ENCODE measurements at regions not wholly inside any gene's neighbourhood (a gene's known extent, or its start where the extent isn't known, plus 50 kb on each side); places are given as distances from the start of the nearest gene placed in this dataset.
"Not testable (repeated sequence)": the region's sequence is repeated elsewhere in the genome, so short reads cannot be mapped to it uniquely, and the experiment has no call there.

DNA sequence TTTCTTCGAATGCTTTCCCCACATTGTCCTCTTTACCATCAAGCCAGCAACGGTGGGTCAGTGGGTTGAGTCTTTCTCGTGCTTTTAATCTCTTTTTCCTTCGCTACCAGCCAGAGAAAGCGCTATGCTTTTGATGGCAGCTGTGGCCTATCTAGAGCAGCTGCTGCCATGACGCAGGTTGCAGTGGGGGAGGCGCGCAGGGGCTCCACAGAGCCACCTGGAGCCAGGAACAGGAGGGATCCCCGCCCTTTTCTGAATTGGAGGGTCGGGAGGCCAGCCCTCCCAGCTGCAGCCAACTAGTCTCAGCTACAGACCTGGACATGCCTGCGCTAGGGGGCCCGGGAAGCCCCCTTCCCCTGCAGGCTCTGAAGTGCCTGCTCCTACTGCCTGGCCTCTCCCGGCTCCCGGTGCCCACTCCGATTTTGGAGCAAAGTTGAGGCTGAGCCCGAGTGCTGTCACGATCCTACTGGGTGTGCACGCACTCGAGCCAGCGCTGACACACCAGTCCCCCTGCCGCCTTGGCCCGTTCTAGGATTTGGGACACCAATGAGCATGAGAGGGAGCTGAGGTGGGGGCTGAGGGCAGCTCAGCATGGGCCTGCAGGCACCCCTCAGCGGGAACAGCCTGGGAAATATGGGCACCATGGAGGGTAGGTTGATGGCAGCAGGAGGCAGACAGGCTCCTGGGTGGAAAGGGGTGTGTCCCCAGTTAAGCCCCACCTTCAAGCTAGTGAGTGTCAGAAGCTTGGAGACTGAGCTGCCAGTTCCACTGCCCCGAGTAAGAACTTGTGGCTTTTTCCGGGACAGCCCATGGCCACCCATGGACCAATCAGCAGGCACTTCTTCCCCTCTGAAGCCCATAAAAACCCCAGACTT lies 784.2 kb downstream of the SLC6A15 start:
- DNase-seq (ENCODE audit: low spot score): no peak
- TF ChIP-seq, protein P1, sequence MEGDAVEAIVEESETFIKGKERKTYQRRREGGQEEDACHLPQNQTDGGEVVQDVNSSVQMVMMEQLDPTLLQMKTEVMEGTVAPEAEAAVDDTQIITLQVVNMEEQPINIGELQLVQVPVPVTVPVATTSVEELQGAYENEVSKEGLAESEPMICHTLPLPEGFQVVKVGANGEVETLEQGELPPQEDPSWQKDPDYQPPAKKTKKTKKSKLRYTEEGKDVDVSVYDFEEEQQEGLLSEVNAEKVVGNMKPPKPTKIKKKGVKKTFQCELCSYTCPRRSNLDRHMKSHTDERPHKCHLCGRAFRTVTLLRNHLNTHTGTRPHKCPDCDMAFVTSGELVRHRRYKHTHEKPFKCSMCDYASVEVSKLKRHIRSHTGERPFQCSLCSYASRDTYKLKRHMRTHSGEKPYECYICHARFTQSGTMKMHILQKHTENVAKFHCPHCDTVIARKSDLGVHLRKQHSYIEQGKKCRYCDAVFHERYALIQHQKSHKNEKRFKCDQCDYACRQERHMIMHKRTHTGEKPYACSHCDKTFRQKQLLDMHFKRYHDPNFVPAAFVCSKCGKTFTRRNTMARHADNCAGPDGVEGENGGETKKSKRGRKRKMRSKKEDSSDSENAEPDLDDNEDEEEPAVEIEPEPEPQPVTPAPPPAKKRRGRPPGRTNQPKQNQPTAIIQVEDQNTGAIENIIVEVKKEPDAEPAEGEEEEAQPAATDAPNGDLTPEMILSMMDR (IDR thresholded peaks at IDR 0.05; ENCODE audit: borderline replicate concordance, control extremely low read depth, extremely low read depth, insufficient read depth, missing control alignments): no peak
- in situ Hi-C loops (cut with MboI; ENCODE audit: low sequenced_read_pairs, unreplicated experiment): no loop called here

DNA sequence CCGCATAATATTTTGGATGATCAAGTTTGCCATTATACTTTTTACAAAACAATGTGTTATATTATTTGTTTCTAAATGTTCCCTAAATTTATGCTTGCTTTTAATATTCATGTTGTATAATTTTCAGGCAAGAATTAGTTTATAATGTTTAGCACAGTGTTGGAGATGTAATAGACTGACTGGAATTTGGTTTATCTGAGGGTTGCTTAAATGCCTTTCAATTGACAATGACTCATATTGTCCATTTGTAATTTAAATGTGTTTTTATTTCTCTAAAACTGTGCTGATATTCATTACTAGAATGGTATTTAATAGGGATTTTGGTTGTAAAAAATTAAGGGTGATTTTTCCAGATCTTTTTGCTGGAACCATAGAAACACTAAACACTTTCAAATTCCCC lies 788.4 kb downstream of the SLC6A15 start:
- in situ Hi-C loops (cut with MboI; ENCODE audit: low sequenced_read_pairs, unreplicated experiment): no loop called here
- DNase-seq (ENCODE audit: low spot score): no peak
- TF ChIP-seq, protein P1 (IDR thresholded peaks at IDR 0.05; ENCODE audit: borderline replicate concordance, control extremely low read depth, extremely low read depth, insufficient read depth, missing control alignments): no peak

DNA sequence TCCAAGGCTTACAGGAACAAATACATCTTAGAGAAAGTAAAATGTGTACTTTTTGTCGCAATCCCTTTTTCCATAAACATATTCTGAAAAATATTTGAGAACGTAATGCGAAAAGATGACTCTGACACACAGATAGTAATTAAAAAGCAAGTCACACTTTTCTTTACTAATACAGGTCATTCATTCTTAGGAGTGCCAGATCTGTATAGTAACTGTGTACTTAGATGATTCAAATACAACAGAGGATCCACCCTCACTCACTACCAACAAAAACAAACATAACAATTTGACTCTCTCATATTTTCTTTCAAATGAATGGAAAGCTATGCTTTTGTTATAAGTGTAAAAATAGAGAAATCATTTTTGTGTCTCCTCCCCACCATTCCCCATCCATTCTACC lies 795.4 kb downstream of the SLC6A15 start:
- in situ Hi-C loops (cut with MboI; ENCODE audit: low sequenced_read_pairs, unreplicated experiment): no loop called here
- DNase-seq (ENCODE audit: low spot score): no peak

DNA sequence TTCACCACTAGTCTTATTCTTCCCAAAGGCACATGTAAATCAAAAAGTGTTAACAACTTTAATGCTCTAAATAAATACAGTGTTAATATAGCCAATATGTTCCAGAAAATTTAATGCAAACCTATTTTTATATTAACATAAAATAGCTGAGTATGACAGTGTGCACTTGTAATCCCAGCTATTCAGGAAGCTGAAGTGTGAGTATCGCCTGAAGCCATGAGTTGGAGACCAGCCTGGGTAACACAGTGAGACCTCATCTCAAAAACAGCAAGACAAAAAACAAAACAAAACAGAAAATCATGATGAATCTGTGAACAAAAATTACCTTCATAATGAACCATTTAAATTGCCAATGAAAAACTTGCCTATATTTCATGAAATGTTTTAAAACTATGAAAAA lies 798.9 kb downstream of the SLC6A15 start:
- no peak for DNase-seq (ENCODE audit: low spot score)
- in situ Hi-C loops (cut with MboI; ENCODE audit: low sequenced_read_pairs, unreplicated experiment): no loop called here
- TF ChIP-seq, protein P1 (IDR thresholded peaks at IDR 0.05; ENCODE audit: borderline replicate concordance, control extremely low read depth, extremely low read depth, insufficient read depth, missing control alignments): no peak

More for the DNA sequence above, 795.4 kb downstream of the SLC6A15 start:
- TF ChIP-seq, protein P1 (IDR thresholded peaks at IDR 0.05; ENCODE audit: borderline replicate concordance, control extremely low read depth, extremely low read depth, insufficient read depth, missing control alignments): no peak

DNA sequence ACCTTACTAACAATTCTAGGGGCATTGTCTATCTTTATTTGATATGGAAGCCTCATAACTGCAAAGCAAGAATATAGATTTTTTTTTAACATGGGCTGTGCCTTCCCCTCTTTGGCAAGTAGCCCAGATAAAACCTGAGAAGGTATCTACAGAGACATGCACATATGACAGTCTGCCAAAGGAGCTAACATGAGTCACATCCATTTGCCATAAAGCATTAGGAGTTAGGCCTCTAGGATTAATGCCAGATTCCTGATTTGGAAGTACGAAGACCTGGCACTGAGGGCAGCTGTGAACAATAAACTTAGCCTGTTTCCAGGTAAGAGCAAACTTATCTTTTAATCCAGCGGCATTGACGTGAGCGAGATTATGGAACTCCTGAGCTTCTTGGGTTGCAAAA lies 808.7 kb downstream of the SLC6A15 start:
- in situ Hi-C loops (cut with MboI; ENCODE audit: low sequenced_read_pairs, unreplicated experiment); DNase-seq (ENCODE audit: low spot score): not testable (repeated sequence)

DNA sequence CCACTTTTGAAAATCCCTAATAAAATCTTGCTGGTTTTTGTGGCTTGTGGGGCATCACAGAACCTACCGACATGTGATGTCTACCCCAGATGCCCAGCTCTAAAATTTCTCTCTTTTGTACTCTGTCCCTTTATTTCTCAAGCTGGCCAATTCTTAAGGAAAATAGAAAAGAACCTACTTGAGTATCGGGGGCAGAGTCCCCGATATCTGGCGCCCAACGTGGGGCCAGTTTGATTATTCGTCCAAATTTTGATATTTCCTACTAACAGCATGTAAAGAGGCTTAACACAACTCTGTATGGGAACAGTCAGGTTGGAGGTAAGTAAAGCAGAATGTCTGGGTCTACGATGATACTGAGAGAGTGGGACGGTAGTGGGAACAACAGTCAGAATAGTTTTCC lies 810.6 kb downstream of the SLC6A15 start:
- in situ Hi-C loops (cut with MboI; ENCODE audit: low sequenced_read_pairs, unreplicated experiment); DNase-seq (ENCODE audit: low spot score): not testable (repeated sequence)

DNA sequence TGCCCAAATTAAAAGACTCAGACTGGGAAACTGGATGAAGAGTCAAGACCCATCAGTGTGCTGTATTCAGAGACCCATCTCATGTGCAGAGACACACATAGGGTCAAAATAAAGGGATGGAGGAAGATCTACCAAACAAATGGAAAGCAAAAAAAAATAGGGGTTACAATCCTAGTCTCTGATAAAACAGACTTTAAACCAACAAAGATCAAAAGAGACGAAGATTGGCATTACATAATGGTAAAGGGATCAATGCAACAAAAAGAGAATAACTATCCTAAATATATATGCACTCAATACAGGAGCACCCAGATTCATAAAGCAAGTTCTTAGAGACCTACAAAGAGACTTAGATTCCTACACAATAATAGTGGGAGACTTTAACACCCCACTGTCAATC lies 813.0 kb downstream of the SLC6A15 start:
- in situ Hi-C loops (cut with MboI; ENCODE audit: low sequenced_read_pairs, unreplicated experiment); DNase-seq (ENCODE audit: low spot score): not testable (repeated sequence)

DNA sequence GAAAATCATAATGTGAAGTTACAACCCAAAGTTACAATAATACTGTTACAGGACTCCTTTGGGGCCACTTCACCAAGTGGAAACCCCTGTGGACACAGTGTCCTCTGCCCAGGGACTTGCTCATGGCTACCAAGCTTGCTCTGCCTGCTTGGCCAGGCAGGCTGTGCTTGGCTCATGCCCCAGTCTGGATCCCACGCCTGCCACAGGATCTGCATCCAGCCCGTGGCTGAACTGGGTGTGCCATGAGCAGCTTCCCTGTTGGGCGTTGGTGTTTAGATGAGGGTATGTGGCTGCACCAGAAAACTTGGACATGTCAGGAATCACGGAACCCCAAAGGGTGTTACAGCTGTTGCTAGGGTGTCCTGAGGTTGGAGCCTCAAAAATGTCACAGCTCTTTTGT lies 820.9 kb downstream of the SLC6A15 start:
- in situ Hi-C loops (cut with MboI; ENCODE audit: low sequenced_read_pairs, unreplicated experiment): no loop called here
- TF ChIP-seq, protein P1 (IDR thresholded peaks at IDR 0.05; ENCODE audit: borderline replicate concordance, control extremely low read depth, extremely low read depth, insufficient read depth, missing control alignments): no peak
- no peak for DNase-seq (ENCODE audit: low spot score)
